ENCODE measurements at regions not wholly inside any gene's neighbourhood (a gene's known extent, or its start where the extent isn't known, plus 50 kb on each side); places are given as distances from the start of the nearest gene placed in this dataset.
A peak's percentile ranks its signal among the peaks of the same experiment; 100 is the strongest.

- Histone ChIP-seq H3K9me3 (ENCODE audit: low read length) (no peaks in the 10 kb centered on the region), H3K4me1 (ENCODE audit: insufficient read depth, low read length) (no peaks in the 10 kb centered on the region), H3K27ac (ENCODE audit: low read depth, low read length) (no peak overlapping the region), H3K4me3 (ENCODE audit: low read length) (no peak overlapping the region), H3K27me3 (ENCODE audit: insufficient read depth, low read length, poor library complexity, severe bottlenecking) (no peaks in the 10 kb centered on the region), H3K36me3 (ENCODE audit: insufficient read depth, low read length) (no peaks in the 10 kb centered on the region)
- ChIA-PET POLR2A (no interaction called here), CTCF (no interaction called here)
- Mint-ChIP-seq H3K36me3 (peaks cover 0 to 1% (median 0%) of the 10 kb centered on the region in 3 donors), H3K27me3 (peaks cover 0 to 4% of the 10 kb centered on the region in 2 donors), H3K27ac (peak overlapping the region in 1 of 8 donors; percentile 29), H3K9me3 (no peaks in the 10 kb centered on the region), H3K4me3 (no peak overlapping the region), H3K4me1 (no peaks in the 10 kb centered on the region)
- DNase-seq: no peak
These were observed 286.6 kb downstream of the BRD1 start for GRCh38 chr22:49540913-49541692.

- Histone ChIP-seq H3K9me3 (ENCODE audit: low read length) (no peaks in the 10 kb centered on the region), H3K4me1 (ENCODE audit: insufficient read depth, low read length) (no peaks in the 10 kb centered on the region), H3K4me3 (ENCODE audit: low read length) (no peak overlapping the region), H3K36me3 (ENCODE audit: insufficient read depth, low read length) (no peaks in the 10 kb centered on the region), H3K27me3 (ENCODE audit: insufficient read depth, low read length, poor library complexity, severe bottlenecking) (no peaks in the 10 kb centered on the region), H3K27ac (ENCODE audit: low read depth, low read length) (no peak overlapping the region)
- Mint-ChIP-seq H3K4me3 (no peak overlapping the region), H3K4me1 (no peaks in the 10 kb centered on the region), H3K27me3 (peaks cover 0 to 4% of the 10 kb centered on the region in 2 donors), H3K36me3 (peaks cover 0 to 1% (median 0%) of the 10 kb centered on the region in 3 donors), H3K9me3 (no peaks in the 10 kb centered on the region), H3K27ac (peak overlapping the region in 1 of 8 donors; percentile 29)
- POLR2A ChIA-PET: no interaction called here
- CTCF ChIA-PET: no interaction called here
- DNase-seq: no peak
These were observed 287.4 kb downstream of the BRD1 start for GRCh38 chr22:49540084-49540912.

GRCh38 chr22:49538006-49538405 lies 289.7 kb downstream of the BRD1 start:
- CTCF ChIA-PET: no interaction called here
- no peaks in the 10 kb centered on the region for H3K9me3 Mint-ChIP-seq

GRCh38 chr22:49536571-49537131 lies 291.0 kb downstream of the BRD1 start:
- H3K9me3 Mint-ChIP-seq: no peaks in the 10 kb centered on the region
- H3K36me3 Mint-ChIP-seq: peaks cover 0 to 1% (median 0%) of the 10 kb centered on the region in 3 donors
- no peak overlapping the region for H3K27ac ChIP-seq (ENCODE audit: low read depth, low read length)
- H3K9me3 ChIP-seq (ENCODE audit: low read length): no peaks in the 10 kb centered on the region
- H3K27me3 Mint-ChIP-seq: peaks cover 2 to 3% of the 10 kb centered on the region in 2 donors
- no peak overlapping the region for H3K4me3 Mint-ChIP-seq
- no peaks in the 10 kb centered on the region for H3K4me1 ChIP-seq (ENCODE audit: insufficient read depth, low read length)
- ChIA-PET CTCF (no interaction called here), POLR2A (no interaction called here)
- H3K4me1 Mint-ChIP-seq: no peaks in the 10 kb centered on the region
- no peak overlapping the region for H3K4me3 ChIP-seq (ENCODE audit: low read length)
- peak overlapping the region in 1 of 8 donors; percentile 66 for H3K27ac Mint-ChIP-seq
- no peak for DNase-seq
- no peaks in the 10 kb centered on the region for H3K36me3 ChIP-seq (ENCODE audit: insufficient read depth, low read length)
- no peaks in the 10 kb centered on the region for H3K27me3 ChIP-seq (ENCODE audit: insufficient read depth, low read length, poor library complexity, severe bottlenecking)

More at GRCh38 chr22:49538006-49538405, 289.7 kb downstream of the BRD1 start:
- peaks cover 0 to 1% (median 0%) of the 10 kb centered on the region in 3 donors for H3K36me3 Mint-ChIP-seq
- H3K9me3 ChIP-seq (ENCODE audit: low read length): no peaks in the 10 kb centered on the region
- no peak for DNase-seq
- H3K4me3 Mint-ChIP-seq: no peak overlapping the region
- H3K4me1 ChIP-seq (ENCODE audit: insufficient read depth, low read length): no peaks in the 10 kb centered on the region
- no peak overlapping the region for H3K4me3 ChIP-seq (ENCODE audit: low read length)
- no peak overlapping the region for H3K27ac ChIP-seq (ENCODE audit: low read depth, low read length)
- no peaks in the 10 kb centered on the region for H3K27me3 ChIP-seq (ENCODE audit: insufficient read depth, low read length, poor library complexity, severe bottlenecking)
- H3K27ac Mint-ChIP-seq: no peak overlapping the region
- no peaks in the 10 kb centered on the region for H3K4me1 Mint-ChIP-seq
- H3K27me3 Mint-ChIP-seq: peaks cover 2 to 3% of the 10 kb centered on the region in 2 donors
- no peaks in the 10 kb centered on the region for H3K36me3 ChIP-seq (ENCODE audit: insufficient read depth, low read length)
- POLR2A ChIA-PET: no interaction called here

GRCh38 chr22:49535527-49536125 lies 292.0 kb downstream of the BRD1 start:
- no peaks in the 10 kb centered on the region for H3K4me1 Mint-ChIP-seq
- peaks cover 0 to 1% (median 0%) of the 10 kb centered on the region in 3 donors for H3K36me3 Mint-ChIP-seq
- ChIA-PET CTCF (no interaction called here), POLR2A (no interaction called here)
- DNase-seq: no peak
- H3K9me3 Mint-ChIP-seq: no peaks in the 10 kb centered on the region
- no peaks in the 10 kb centered on the region for H3K36me3 ChIP-seq (ENCODE audit: insufficient read depth, low read length)
- no peak overlapping the region for H3K4me3 Mint-ChIP-seq
- H3K4me1 ChIP-seq (ENCODE audit: insufficient read depth, low read length): no peaks in the 10 kb centered on the region
- no peak overlapping the region for H3K4me3 ChIP-seq (ENCODE audit: low read length)
- peaks cover 2 to 3% of the 10 kb centered on the region in 2 donors for H3K27me3 Mint-ChIP-seq
- no peaks in the 10 kb centered on the region for H3K9me3 ChIP-seq (ENCODE audit: low read length)
- no peak overlapping the region for H3K27ac ChIP-seq (ENCODE audit: low read depth, low read length)
- no peaks in the 10 kb centered on the region for H3K27me3 ChIP-seq (ENCODE audit: insufficient read depth, low read length, poor library complexity, severe bottlenecking)
- no peak overlapping the region for H3K27ac Mint-ChIP-seq

GRCh38 chr22:49535126-49535525 lies 292.5 kb downstream of the BRD1 start:
- Mint-ChIP-seq H3K4me3 (no peak overlapping the region), H3K4me1 (no peaks in the 10 kb centered on the region), H3K27ac (peak overlapping the region in 1 of 8 donors; percentile 40), H3K36me3 (peaks cover 0 to 1% (median 0%) of the 10 kb centered on the region in 3 donors), H3K27me3 (peaks cover 2 to 3% of the 10 kb centered on the region in 2 donors), H3K9me3 (no peaks in the 10 kb centered on the region)
- POLR2A ChIA-PET: no interaction called here
- CTCF ChIA-PET: no interaction called here
- no peaks in the 10 kb centered on the region for H3K4me1 ChIP-seq (ENCODE audit: insufficient read depth, low read length)
- H3K27me3 ChIP-seq (ENCODE audit: insufficient read depth, low read length, poor library complexity, severe bottlenecking): no peaks in the 10 kb centered on the region
- no peak overlapping the region for H3K27ac ChIP-seq (ENCODE audit: low read depth, low read length)
- no peaks in the 10 kb centered on the region for H3K36me3 ChIP-seq (ENCODE audit: insufficient read depth, low read length)
- DNase-seq: no peak
- no peak overlapping the region for H3K4me3 ChIP-seq (ENCODE audit: low read length)
- no peaks in the 10 kb centered on the region for H3K9me3 ChIP-seq (ENCODE audit: low read length)

- Mint-ChIP-seq H3K4me3 (no peak overlapping the region), H3K4me1 (no peaks in the 10 kb centered on the region), H3K36me3 (peaks cover 0 to 1% (median 0%) of the 10 kb centered on the region in 3 donors), H3K27me3 (peaks cover 2 to 3% of the 10 kb centered on the region in 2 donors), H3K9me3 (no peaks in the 10 kb centered on the region), H3K27ac (no peak overlapping the region)
- ChIA-PET CTCF (no interaction called here), POLR2A (no interaction called here)
- Histone ChIP-seq H3K4me3 (ENCODE audit: low read length) (no peak overlapping the region), H3K36me3 (ENCODE audit: insufficient read depth, low read length) (no peaks in the 10 kb centered on the region), H3K27me3 (ENCODE audit: insufficient read depth, low read length, poor library complexity, severe bottlenecking) (no peaks in the 10 kb centered on the region), H3K27ac (ENCODE audit: low read depth, low read length) (no peak overlapping the region), H3K9me3 (ENCODE audit: low read length) (no peaks in the 10 kb centered on the region), H3K4me1 (ENCODE audit: insufficient read depth, low read length) (no peaks in the 10 kb centered on the region)
- no peak for DNase-seq
These were observed 293.3 kb downstream of the BRD1 start for GRCh38 chr22:49534386-49534785.

GRCh38 chr22:49533886-49534285 lies 293.8 kb downstream of the BRD1 start:
- H3K27me3 ChIP-seq (ENCODE audit: insufficient read depth, low read length, poor library complexity, severe bottlenecking): no peaks in the 10 kb centered on the region
- H3K4me3 Mint-ChIP-seq: no peak overlapping the region
- DNase-seq: no peak
- H3K4me1 ChIP-seq (ENCODE audit: insufficient read depth, low read length): no peaks in the 10 kb centered on the region
- H3K27ac Mint-ChIP-seq: peak overlapping the region in 1 of 8 donors; percentile 9
- H3K9me3 ChIP-seq (ENCODE audit: low read length): no peaks in the 10 kb centered on the region
- H3K4me3 ChIP-seq (ENCODE audit: low read length): no peak overlapping the region
- no peaks in the 10 kb centered on the region for H3K4me1 Mint-ChIP-seq
- H3K27ac ChIP-seq (ENCODE audit: low read depth, low read length): no peak overlapping the region
- peaks cover 0 to 1% (median 0%) of the 10 kb centered on the region in 3 donors for H3K36me3 Mint-ChIP-seq
- POLR2A ChIA-PET: no interaction called here
- H3K27me3 Mint-ChIP-seq: peaks cover 0 to 3% of the 10 kb centered on the region in 2 donors
- H3K9me3 Mint-ChIP-seq: no peaks in the 10 kb centered on the region
- CTCF ChIA-PET: no interaction called here
- no peaks in the 10 kb centered on the region for H3K36me3 ChIP-seq (ENCODE audit: insufficient read depth, low read length)

Measured in CD8-positive, alpha-beta memory T cell (primary cell).